ENCODE measurements at regions not wholly inside any gene's neighbourhood (a gene's known extent, or its start where the extent isn't known, plus 50 kb on each side); places are given as distances from the start of the nearest gene placed in this dataset.
A peak's percentile ranks its signal among the peaks of the same experiment; 100 is the strongest.

GRCh38 chr2:134770702-134771101, 51.9 kb upstream of the TMEM163 start:
- no peak for DNase-seq (ENCODE audit: low read depth)

DNA sequence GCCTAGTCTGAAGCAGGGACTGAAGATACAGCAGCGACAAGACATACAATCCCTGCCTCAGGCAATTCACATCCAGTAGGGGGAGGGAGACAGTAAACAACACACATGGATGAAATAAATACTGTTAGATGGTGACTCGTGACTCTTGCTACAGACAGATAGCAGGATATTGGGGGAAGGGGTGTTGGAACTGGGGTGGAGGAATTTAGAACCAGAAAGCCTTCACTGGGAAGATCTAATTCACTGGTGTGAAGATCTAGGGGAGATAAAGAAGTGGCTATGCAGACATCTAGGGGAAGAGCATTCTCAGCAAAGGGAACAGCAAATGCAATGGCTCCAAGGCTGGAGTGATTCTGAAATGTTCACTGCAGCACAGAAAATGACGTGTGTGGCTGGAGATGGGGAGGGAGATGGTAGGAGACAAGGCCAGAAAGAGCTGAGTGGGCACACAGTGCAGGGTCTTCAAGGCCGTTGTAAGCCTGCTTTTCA, 52.6 kb upstream of the TMEM163 start:
- no peak for DNase-seq (ENCODE audit: low read depth)

- no peak for DNase-seq (ENCODE audit: low read depth)
Measured at GRCh38 chr2:134772493-134773169, 53.8 kb upstream of the TMEM163 start.

DNA sequence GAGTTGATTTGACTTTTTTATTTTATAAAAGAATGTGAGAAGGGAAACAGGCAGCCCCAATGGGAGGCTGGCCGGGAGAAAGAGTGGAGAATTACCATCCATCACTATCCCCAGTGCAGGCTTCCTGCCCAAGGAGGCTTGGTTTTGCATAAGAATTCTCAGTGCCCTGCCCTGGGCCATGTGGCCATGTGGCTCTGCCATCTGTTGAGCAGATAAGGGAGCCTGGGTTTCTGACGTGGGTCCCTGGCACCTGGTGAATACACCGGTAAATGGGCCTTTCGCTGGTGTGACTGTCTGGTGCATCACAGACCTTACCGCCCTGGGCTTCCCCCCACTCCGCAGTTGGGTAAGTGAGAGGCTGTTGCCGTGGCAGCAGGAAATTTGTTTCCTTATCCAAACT, 54.5 kb upstream of the TMEM163 start:
- DNase-seq (ENCODE audit: low read depth), result no peak

- no peak for DNase-seq (ENCODE audit: low read depth)
Measured at GRCh38 chr2:134773759-134774742, 55.3 kb upstream of the TMEM163 start.

DNA sequence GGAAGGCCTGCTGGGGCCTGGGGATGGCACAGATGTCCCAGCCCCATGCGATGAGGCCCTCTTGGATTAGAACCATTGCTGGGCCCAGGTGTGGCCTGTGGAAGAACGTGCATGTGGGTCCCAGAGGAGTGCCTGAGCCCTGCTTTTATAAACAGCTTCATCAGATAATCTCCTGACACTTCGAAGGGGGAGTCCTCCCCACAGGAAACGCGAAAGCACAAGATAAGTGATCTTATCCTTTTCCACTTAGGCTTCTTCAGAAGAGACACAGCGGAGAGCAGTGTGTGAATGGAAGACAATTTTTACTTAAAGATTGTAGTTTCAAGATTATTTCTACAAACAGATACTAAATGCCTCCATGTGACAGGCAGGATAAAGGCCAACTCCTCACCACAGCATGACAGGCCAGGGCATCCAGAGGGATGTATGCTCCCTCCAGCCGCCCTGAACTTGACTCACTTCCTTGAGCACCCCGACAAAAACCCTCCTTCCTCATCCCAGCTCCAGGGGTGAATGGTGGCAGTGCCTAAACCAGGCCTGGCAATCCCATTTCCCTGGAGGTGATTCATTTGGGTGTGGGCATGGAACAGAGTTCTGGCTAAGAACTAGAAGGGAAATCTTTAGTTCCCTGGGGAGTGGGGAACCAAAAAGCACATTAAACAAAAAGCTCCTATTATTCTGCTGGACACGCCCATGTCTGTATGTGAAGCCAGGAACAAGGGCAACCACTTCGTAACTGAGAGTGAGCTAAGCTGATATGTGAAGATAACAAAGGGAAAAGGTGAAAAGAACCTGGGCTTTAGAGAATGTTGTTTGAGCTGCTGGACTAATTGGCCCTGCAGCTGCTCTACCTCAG, 56.2 kb upstream of the TMEM163 start:
- DNase-seq (ENCODE audit: low read depth), result no peak

GRCh38 chr2:134776836-134777235, 58.0 kb upstream of the TMEM163 start:
- no peak for DNase-seq (ENCODE audit: low read depth)

DNA sequence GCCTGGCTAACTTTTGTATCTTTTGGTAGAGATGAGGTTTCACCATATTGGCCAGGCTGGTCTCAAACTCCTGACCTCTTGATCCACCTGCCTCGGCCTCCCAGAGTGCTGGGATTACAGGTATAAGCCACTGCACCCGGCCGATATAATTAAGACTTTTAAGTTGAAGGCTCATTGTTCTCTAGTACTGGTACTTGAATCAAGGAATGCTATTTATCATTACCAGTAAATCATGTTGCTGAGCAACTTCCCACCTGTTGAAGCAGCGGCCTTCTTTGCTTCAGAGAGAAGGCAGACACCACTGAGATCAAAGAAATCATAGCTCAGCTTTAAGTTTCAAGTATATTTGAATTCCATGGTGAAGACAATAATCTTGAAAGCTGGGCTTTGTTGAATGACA, 58.8 kb upstream of the TMEM163 start:
- no peak for DNase-seq (ENCODE audit: low read depth)

GRCh38 chr2:134778372-134778771, 59.6 kb upstream of the TMEM163 start:
- DNase-seq (ENCODE audit: low read depth), result no peak

GRCh38 chr2:134780972-134781371, 57.4 kb upstream of the ACMSD start:
- DNase-seq (ENCODE audit: low read depth), result no peak

GRCh38 chr2:134782107-134782506, 56.3 kb upstream of the ACMSD start:
- DNase-seq (ENCODE audit: low read depth), result no peak

GRCh38 chr2:134782792-134783191, 55.6 kb upstream of the ACMSD start:
- DNase-seq (ENCODE audit: low read depth), result peak; percentile 3

DNA sequence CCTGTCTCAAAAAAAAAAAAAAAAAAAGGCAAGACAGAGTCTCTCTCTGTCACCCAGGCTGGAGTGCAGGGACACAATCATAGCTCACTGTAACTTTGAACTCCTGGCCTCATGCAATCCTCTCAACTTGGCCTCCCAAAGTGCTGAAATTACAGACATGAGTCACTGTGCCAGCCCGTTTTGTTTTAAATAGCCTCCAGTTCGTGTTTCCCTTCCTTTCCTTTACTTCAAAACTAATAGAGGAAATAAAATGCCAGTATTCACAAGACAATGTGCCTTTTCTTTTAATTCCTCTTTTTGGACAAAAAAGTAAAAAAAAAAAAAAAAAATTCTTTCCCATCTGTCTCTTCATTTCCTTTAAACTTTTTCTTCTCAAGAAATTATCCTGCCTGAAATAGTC, 54.5 kb upstream of the ACMSD start:
- DNase-seq (ENCODE audit: low read depth), result no peak

- DNase-seq (ENCODE audit: low read depth), result no peak
Measured at GRCh38 chr2:134785659-134786430, 52.6 kb upstream of the ACMSD start.

- no peak for DNase-seq (ENCODE audit: low read depth)
Measured at GRCh38 chr2:134788417-134788816, 50.0 kb upstream of the ACMSD start.

All from GM04504 (cell line).